HL-60 (cell line): ENCODE measurements at regions not wholly inside any gene's neighbourhood (a gene's known extent, or its start where the extent isn't known, plus 50 kb on each side); places are given as distances from the start of the nearest gene placed in this dataset.

Experiments
- POLR2AphosphoS5 ChIP-seq: IDR thresholded peaks from 2 replicates; pipeline ENCODE4 v1.6.1; 2012; ENCODE audit warnings: low read depth
- TF ChIP-seq, protein P1 (sequence below): IDR thresholded peaks from 2 replicates; pipeline ENCODE4 v1.6.1; 2012; ENCODE audit warnings: low read depth; ENCODE audit not compliant: insufficient replicate concordance
- TF ChIP-seq, protein P2 (sequence below): IDR thresholded peaks from one replicate; pipeline ENCODE4 v1.5.1; 2011; ENCODE audit warnings: low read length, control low read depth, inconsistent platforms; ENCODE audit not compliant: insufficient read depth

DNA sequence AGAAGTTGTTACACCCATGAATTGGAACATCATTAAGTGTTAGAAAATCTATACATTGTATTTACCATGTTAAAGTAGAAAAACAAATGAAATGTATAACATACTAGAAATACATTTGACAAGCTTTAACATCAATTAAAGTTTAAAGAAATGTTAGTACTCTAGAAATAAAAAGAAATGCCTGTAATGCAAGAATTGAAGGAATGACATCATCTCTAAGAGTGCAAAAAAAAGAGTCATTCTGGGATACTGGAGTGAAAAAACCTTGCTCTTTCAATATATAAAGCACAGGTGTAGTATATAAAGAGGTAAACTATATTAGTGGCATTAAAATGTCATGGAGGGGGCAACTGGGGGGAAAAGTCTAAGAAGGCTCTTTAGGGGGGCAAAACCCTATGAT, 210.8 kb upstream of the PLD5 start:
- TF ChIP-seq, protein P1, sequence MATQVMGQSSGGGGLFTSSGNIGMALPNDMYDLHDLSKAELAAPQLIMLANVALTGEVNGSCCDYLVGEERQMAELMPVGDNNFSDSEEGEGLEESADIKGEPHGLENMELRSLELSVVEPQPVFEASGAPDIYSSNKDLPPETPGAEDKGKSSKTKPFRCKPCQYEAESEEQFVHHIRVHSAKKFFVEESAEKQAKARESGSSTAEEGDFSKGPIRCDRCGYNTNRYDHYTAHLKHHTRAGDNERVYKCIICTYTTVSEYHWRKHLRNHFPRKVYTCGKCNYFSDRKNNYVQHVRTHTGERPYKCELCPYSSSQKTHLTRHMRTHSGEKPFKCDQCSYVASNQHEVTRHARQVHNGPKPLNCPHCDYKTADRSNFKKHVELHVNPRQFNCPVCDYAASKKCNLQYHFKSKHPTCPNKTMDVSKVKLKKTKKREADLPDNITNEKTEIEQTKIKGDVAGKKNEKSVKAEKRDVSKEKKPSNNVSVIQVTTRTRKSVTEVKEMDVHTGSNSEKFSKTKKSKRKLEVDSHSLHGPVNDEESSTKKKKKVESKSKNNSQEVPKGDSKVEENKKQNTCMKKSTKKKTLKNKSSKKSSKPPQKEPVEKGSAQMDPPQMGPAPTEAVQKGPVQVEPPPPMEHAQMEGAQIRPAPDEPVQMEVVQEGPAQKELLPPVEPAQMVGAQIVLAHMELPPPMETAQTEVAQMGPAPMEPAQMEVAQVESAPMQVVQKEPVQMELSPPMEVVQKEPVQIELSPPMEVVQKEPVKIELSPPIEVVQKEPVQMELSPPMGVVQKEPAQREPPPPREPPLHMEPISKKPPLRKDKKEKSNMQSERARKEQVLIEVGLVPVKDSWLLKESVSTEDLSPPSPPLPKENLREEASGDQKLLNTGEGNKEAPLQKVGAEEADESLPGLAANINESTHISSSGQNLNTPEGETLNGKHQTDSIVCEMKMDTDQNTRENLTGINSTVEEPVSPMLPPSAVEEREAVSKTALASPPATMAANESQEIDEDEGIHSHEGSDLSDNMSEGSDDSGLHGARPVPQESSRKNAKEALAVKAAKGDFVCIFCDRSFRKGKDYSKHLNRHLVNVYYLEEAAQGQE = no peak
- TF ChIP-seq, protein P2, sequence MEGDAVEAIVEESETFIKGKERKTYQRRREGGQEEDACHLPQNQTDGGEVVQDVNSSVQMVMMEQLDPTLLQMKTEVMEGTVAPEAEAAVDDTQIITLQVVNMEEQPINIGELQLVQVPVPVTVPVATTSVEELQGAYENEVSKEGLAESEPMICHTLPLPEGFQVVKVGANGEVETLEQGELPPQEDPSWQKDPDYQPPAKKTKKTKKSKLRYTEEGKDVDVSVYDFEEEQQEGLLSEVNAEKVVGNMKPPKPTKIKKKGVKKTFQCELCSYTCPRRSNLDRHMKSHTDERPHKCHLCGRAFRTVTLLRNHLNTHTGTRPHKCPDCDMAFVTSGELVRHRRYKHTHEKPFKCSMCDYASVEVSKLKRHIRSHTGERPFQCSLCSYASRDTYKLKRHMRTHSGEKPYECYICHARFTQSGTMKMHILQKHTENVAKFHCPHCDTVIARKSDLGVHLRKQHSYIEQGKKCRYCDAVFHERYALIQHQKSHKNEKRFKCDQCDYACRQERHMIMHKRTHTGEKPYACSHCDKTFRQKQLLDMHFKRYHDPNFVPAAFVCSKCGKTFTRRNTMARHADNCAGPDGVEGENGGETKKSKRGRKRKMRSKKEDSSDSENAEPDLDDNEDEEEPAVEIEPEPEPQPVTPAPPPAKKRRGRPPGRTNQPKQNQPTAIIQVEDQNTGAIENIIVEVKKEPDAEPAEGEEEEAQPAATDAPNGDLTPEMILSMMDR = no peak
- TF ChIP-seq POLR2AphosphoS5 = no peak
